ENCODE measurements at regions not wholly inside any gene's neighbourhood (a gene's known extent, or its start where the extent isn't known, plus 50 kb on each side); places are given as distances from the start of the nearest gene placed in this dataset.

GRCh38 chr7:108627476-108628051 lies 57.9 kb downstream of the DNAJB9 start:
- no peak for DNase-seq (ENCODE audit: low read depth)
- H3K4me3 ChIP-seq (ENCODE audit: low read depth, low read length) = no peak overlapping the region
- TF ChIP-seq, protein P1, sequence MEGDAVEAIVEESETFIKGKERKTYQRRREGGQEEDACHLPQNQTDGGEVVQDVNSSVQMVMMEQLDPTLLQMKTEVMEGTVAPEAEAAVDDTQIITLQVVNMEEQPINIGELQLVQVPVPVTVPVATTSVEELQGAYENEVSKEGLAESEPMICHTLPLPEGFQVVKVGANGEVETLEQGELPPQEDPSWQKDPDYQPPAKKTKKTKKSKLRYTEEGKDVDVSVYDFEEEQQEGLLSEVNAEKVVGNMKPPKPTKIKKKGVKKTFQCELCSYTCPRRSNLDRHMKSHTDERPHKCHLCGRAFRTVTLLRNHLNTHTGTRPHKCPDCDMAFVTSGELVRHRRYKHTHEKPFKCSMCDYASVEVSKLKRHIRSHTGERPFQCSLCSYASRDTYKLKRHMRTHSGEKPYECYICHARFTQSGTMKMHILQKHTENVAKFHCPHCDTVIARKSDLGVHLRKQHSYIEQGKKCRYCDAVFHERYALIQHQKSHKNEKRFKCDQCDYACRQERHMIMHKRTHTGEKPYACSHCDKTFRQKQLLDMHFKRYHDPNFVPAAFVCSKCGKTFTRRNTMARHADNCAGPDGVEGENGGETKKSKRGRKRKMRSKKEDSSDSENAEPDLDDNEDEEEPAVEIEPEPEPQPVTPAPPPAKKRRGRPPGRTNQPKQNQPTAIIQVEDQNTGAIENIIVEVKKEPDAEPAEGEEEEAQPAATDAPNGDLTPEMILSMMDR (IDR thresholded peaks at IDR 0.05; ENCODE audit: insufficient read depth, low read depth, low read length) = no peak

GRCh38 chr7:108628678-108629077 lies 59.0 kb downstream of the DNAJB9 start:
- DNase-seq (ENCODE audit: low read depth) = no peak
- TF ChIP-seq, protein P1 (IDR thresholded peaks at IDR 0.05; ENCODE audit: insufficient read depth, low read depth, low read length) = no peak
- no peak overlapping the region for H3K4me3 ChIP-seq (ENCODE audit: low read depth, low read length)

- TF ChIP-seq, protein P1 (IDR thresholded peaks at IDR 0.05; ENCODE audit: insufficient read depth, low read depth, low read length) = no peak
- DNase-seq (ENCODE audit: low read depth) = peak; percentile 71
- no peak overlapping the region for H3K4me3 ChIP-seq (ENCODE audit: low read depth, low read length)
Observed at GRCh38 chr7:108629651-108630400, 60.2 kb downstream of the DNAJB9 start.

DNA sequence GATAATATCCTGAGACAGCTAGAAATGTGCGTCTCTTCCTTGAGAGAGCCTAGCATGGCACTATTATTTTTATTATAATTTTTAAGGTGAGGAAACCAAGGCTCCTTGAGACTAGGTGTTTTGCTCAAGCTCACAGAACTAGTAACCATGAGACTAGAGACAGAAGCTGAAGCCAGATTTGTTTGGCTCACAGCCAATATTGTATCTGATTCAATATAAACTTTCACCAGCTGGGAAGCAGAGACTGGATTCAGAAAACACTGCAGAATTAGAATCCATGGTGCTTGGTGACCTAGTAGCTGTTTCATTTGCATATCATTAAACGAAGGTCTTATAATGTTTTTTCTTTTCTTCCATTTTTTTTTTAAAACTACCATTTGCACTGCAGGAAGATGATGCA lies 64.4 kb downstream of the DNAJB9 start:
- no peak for DNase-seq (ENCODE audit: low read depth)
- no peak overlapping the region for H3K4me3 ChIP-seq (ENCODE audit: low read depth, low read length)
- TF ChIP-seq, protein P1 (IDR thresholded peaks at IDR 0.05; ENCODE audit: insufficient read depth, low read depth, low read length) = no peak

DNA sequence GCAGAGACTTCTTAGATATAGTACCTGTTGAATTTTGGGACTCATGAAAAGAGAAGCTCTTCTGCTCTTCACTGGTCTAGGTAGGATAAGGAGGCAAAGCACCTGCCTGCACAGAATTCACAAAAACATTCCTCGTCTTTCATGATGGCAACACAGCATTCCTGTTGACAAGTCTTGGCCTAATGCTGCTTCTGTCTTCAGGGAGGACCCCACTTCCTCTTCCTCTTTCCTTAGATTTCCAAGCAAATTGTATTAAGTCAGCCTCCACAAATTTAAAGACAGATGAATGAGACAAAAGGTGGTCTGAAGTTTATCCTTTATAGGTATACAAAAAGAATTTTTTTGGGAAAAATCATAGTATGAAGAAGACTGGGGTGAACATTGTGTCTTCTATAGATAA lies 64.9 kb downstream of the DNAJB9 start:
- no peak for DNase-seq (ENCODE audit: low read depth)
- TF ChIP-seq, protein P1 (IDR thresholded peaks at IDR 0.05; ENCODE audit: insufficient read depth, low read depth, low read length) = no peak
- no peak overlapping the region for H3K4me3 ChIP-seq (ENCODE audit: low read depth, low read length)

GRCh38 chr7:108637049-108637621 lies 67.5 kb downstream of the DNAJB9 start:
- TF ChIP-seq, protein P1 (IDR thresholded peaks at IDR 0.05; ENCODE audit: insufficient read depth, low read depth, low read length) = no peak
- no peak overlapping the region for H3K4me3 ChIP-seq (ENCODE audit: low read depth, low read length)
- no peak for DNase-seq (ENCODE audit: low read depth)
